Activated CD4-positive, alpha-beta memory T cell treated with anti-CD3 and anti-CD28 coated beads, Interleukin-2, amount 10 ng/mL, durations not matched to agents 7 days and 5 days (primary cell): ENCODE measurements at regions not wholly inside any gene's neighbourhood (a gene's known extent, or its start where the extent isn't known, plus 50 kb on each side); places are given as distances from the start of the nearest gene placed in this dataset.

Experiments
- CTCF ChIA-PET: fragments of 350-600 bp; sonication (Branson Sonifier 250); formaldehyde crosslinking; loops from one replicate; lab custom pipeline; 2021; ENCODE audit warnings: antibody characterized with exemption, inconsistent platforms; lab: Charles Lee
- POLR2A ChIA-PET: fragments of 350-600 bp; sonication (Branson Sonifier 250); formaldehyde crosslinking; loops from one replicate; lab custom pipeline; 2021; ENCODE audit warnings: antibody characterized with exemption; lab: Charles Lee
- DNase-seq: peaks from one replicate; pipeline ENCODE4 v3.0.0-alpha.2; 2020
- H3K27ac Mint-ChIP-seq: one replicate; pipeline ENCODE4 v1.8.0; 2021; ENCODE audit warnings: mild to moderate bottlenecking, mixed read lengths
- H3K27me3 Mint-ChIP-seq: one replicate; pipeline ENCODE4 v1.8.0; 2021; ENCODE audit warnings: mixed read lengths
- H3K36me3 Mint-ChIP-seq: one replicate; pipeline ENCODE4 v1.8.0; 2021; ENCODE audit warnings: low read depth, mixed read lengths
- H3K4me1 Mint-ChIP-seq: one replicate; pipeline ENCODE4 v1.8.0; 2021; ENCODE audit warnings: mixed read lengths
- H3K4me3 Mint-ChIP-seq: one replicate; pipeline ENCODE4 v1.8.0; 2021; ENCODE audit warnings: mild to moderate bottlenecking, mixed read lengths
- H3K9me3 Mint-ChIP-seq: one replicate; pipeline ENCODE4 v1.8.0; 2021; ENCODE audit warnings: mixed read lengths

GRCh38 chr7:125025620-125026019 is 96.0 kb upstream of the POT1 start:
- no peaks in the 10 kb centered on the region for H3K36me3 Mint-ChIP-seq
- H3K27ac Mint-ChIP-seq = no peak overlapping the region
- no peak overlapping the region for H3K4me3 Mint-ChIP-seq
- ChIA-PET POLR2A (no interaction called here), CTCF (no interaction called here)
- DNase-seq = no peak
- peaks cover 4% of the 10 kb centered on the region for H3K9me3 Mint-ChIP-seq
- no peaks in the 10 kb centered on the region for H3K27me3 Mint-ChIP-seq
- no peaks in the 10 kb centered on the region for H3K4me1 Mint-ChIP-seq

DNA sequence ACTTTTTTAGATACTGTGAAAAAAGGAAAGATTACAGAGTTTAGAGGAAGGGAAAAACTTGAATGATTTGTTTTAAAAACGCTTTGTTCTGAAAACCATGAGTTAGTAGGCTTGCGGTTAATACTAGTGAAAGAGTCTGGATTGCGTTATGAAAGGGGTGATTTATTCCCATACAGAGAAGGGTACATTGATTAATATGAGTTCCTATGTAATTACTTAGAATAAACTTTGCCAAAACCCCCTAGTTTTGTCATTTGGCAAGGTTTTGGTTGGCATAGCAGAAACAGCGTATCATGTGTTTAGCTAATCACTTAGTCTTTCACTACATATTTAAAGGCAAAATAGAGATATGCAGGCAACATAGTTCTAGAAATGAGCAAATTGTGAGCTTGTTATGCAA is 91.2 kb upstream of the POT1 start:
- Mint-ChIP-seq H3K9me3 (peaks cover 5% of the 10 kb centered on the region), H3K4me1 (no peaks in the 10 kb centered on the region)
- POLR2A ChIA-PET = no interaction called here

GRCh38 chr7:125010540-125010939 is 80.9 kb upstream of the POT1 start:
- Mint-ChIP-seq H3K27me3 (no peaks in the 10 kb centered on the region), H3K36me3 (no peaks in the 10 kb centered on the region), H3K9me3 (no peaks in the 10 kb centered on the region), H3K4me1 (no peaks in the 10 kb centered on the region), H3K27ac (no peak overlapping the region), H3K4me3 (no peak overlapping the region)
- ChIA-PET POLR2A (no interaction called here), CTCF (no interaction called here)
- DNase-seq = no peak

More for the DNA sequence above, 91.2 kb upstream of the POT1 start:
- DNase-seq = no peak
- H3K27ac Mint-ChIP-seq = no peak overlapping the region
- H3K36me3 Mint-ChIP-seq = no peaks in the 10 kb centered on the region
- CTCF ChIA-PET = no interaction called here
- no peak overlapping the region for H3K4me3 Mint-ChIP-seq
- no peaks in the 10 kb centered on the region for H3K27me3 Mint-ChIP-seq

DNA sequence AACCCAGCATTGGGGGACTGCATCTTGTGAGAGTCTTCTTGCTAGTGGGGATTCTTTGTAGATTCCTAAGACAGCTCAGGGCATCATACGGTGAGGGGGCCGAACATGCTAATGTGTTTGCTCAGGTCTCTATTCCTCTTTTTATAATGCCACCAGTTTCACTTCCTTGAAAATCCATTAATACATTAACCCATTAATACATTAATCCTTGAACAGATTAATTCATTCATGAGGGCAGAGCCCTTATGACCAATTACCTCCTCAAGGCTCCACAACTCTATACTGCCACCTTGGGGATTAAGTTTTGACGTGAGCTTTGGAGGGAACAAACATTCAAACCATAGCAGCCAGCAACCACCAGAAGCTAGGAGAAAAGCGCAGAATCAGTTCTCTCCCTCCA is 67.2 kb upstream of the POT1 start:
- ChIA-PET POLR2A (no interaction called here), CTCF (no interaction called here)
- no peak overlapping the region for H3K4me3 Mint-ChIP-seq
- no peak overlapping the region for H3K27ac Mint-ChIP-seq
- no peak for DNase-seq
- H3K27me3 Mint-ChIP-seq = no peaks in the 10 kb centered on the region
- H3K36me3 Mint-ChIP-seq = no peaks in the 10 kb centered on the region
- H3K4me1 Mint-ChIP-seq = no peaks in the 10 kb centered on the region
- no peaks in the 10 kb centered on the region for H3K9me3 Mint-ChIP-seq

DNA sequence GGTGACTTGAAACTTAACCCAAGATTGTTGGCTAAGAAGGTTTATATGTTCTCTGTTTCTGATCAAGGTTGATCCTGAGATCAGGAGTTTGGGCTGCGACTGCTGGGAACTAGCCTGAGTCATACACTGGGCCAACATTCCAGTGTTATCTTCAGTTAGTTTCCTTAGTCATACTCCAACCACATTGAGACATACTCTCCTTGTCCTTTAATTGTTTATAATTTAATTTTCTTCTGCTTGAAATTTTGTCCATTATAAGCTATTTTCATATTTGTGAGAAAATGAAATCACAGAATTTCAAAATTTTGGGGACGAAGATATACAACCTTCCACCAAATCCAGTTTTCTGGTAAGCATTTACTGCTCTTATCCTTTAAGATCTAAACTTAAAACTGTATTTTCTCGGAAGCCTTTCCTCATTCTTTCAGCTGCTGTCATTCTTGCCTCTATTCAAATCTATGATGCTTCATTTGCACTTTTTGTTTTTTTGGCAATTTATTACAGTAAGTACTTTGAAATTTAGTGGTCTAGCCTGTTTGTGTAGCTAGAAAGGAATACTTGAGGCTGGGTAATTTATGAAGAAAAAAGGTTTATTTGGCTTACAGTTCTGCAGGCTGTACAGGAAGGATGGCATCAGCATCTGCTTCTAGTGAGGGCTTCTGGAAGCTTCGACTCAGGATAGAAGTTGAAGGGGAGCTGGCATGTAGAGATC is 63.4 kb upstream of the POT1 start:
- Mint-ChIP-seq H3K27me3 (no peaks in the 10 kb centered on the region), H3K36me3 (no peaks in the 10 kb centered on the region), H3K4me1 (no peaks in the 10 kb centered on the region), H3K27ac (no peak overlapping the region), H3K4me3 (no peak overlapping the region), H3K9me3 (no peaks in the 10 kb centered on the region)
- CTCF ChIA-PET = no interaction called here
- no peak for DNase-seq
- POLR2A ChIA-PET = no interaction called here

- no peak overlapping the region for H3K27ac Mint-ChIP-seq
- POLR2A ChIA-PET = no interaction called here
- no peaks in the 10 kb centered on the region for H3K36me3 Mint-ChIP-seq
- H3K4me3 Mint-ChIP-seq = no peak overlapping the region
- H3K4me1 Mint-ChIP-seq = no peaks in the 10 kb centered on the region
- no peaks in the 10 kb centered on the region for H3K9me3 Mint-ChIP-seq
- no peak for DNase-seq
- CTCF ChIA-PET = no interaction called here
- H3K27me3 Mint-ChIP-seq = no peaks in the 10 kb centered on the region
Measured at GRCh38 chr7:124989911-124990310, 60.3 kb upstream of the POT1 start.
